ENCODE measurements at regions not wholly inside any gene's neighbourhood (a gene's known extent, or its start where the extent isn't known, plus 50 kb on each side); places are given as distances from the start of the nearest gene placed in this dataset.

- TF ChIP-seq PATZ1 (CRISPR knock-in tag; IDR thresholded peaks at IDR 0.05; ENCODE audit: borderline replicate concordance) (no peak), SNAI2 (CRISPR knock-in tag; IDR thresholded peaks at IDR 0.05) (no peak)
Measured at GRCh38 chr7:153084278-153084677, 324.7 kb downstream of the ACTR3B start.

Measured in SK-N-SH treated with all-trans-retinoic acid at 6 μM for 48 hours (cell line).